Activated naive CD4-positive, alpha-beta T cell treated with anti-CD3 and anti-CD28 coated beads, Interleukin-2, amount 50 U/mL, for 24 hours (primary cell): ENCODE measurements at regions not wholly inside any gene's neighbourhood (a gene's known extent, or its start where the extent isn't known, plus 50 kb on each side); places are given as distances from the start of the nearest gene placed in this dataset.
"Not testable (repeated sequence)": the region's sequence is repeated elsewhere in the genome, so short reads cannot be mapped to it uniquely, and the experiment has no call there.

Experiments
- H3K27ac Mint-ChIP-seq: one replicate; pipeline ENCODE4 v1.8.0; 2021; ENCODE audit warnings: mild to moderate bottlenecking, mixed read lengths
- H3K27me3 Mint-ChIP-seq: one replicate; pipeline ENCODE4 v1.8.0; 2021; ENCODE audit warnings: mixed read lengths
- H3K36me3 Mint-ChIP-seq: one replicate; pipeline ENCODE4 v1.8.0; 2021; ENCODE audit warnings: mixed read lengths
- H3K4me1 Mint-ChIP-seq: one replicate; pipeline ENCODE4 v1.8.0; 2021; ENCODE audit warnings: mixed read lengths
- H3K4me3 Mint-ChIP-seq: one replicate; pipeline ENCODE4 v1.8.0; 2021; ENCODE audit warnings: mild to moderate bottlenecking, mixed read lengths
- H3K9me3 Mint-ChIP-seq: one replicate; pipeline ENCODE4 v1.8.0; 2021; ENCODE audit warnings: mixed read lengths

GRCh38 chr13:80510686-80511085 is 169.8 kb upstream of the SPRY2 start:
- no peaks in the 10 kb centered on the region for H3K27me3 Mint-ChIP-seq
- H3K27ac Mint-ChIP-seq, result no peak overlapping the region
- H3K9me3 Mint-ChIP-seq, result peaks cover 5% of the 10 kb centered on the region
- no peaks in the 10 kb centered on the region for H3K4me1 Mint-ChIP-seq
- H3K36me3 Mint-ChIP-seq, result no peaks in the 10 kb centered on the region
- H3K4me3 Mint-ChIP-seq, result no peak overlapping the region

GRCh38 chr13:80509264-80509663 is 168.3 kb upstream of the SPRY2 start:
- H3K4me3 Mint-ChIP-seq, result no peak overlapping the region
- no peak overlapping the region for H3K27ac Mint-ChIP-seq
- no peaks in the 10 kb centered on the region for H3K4me1 Mint-ChIP-seq
- no peaks in the 10 kb centered on the region for H3K27me3 Mint-ChIP-seq
- H3K9me3 Mint-ChIP-seq, result peaks cover 10% of the 10 kb centered on the region
- H3K36me3 Mint-ChIP-seq, result no peaks in the 10 kb centered on the region

GRCh38 chr13:80508031-80508430 is 167.1 kb upstream of the SPRY2 start:
- Mint-ChIP-seq H3K27ac (no peak overlapping the region), H3K4me3 (no peak overlapping the region), H3K9me3 (peaks cover 10% of the 10 kb centered on the region), H3K4me1 (no peaks in the 10 kb centered on the region), H3K27me3 (no peaks in the 10 kb centered on the region), H3K36me3 (no peaks in the 10 kb centered on the region)

GRCh38 chr13:80504453-80504852 is 163.5 kb upstream of the SPRY2 start:
- Mint-ChIP-seq H3K27me3 (no peaks in the 10 kb centered on the region), H3K4me3 (no peak overlapping the region), H3K36me3 (no peaks in the 10 kb centered on the region), H3K27ac (no peak overlapping the region), H3K4me1 (no peaks in the 10 kb centered on the region), H3K9me3 (peaks cover 15% of the 10 kb centered on the region)

- Mint-ChIP-seq H3K4me3 (no peak overlapping the region), H3K9me3 (peaks cover 10% of the 10 kb centered on the region), H3K27me3 (no peaks in the 10 kb centered on the region), H3K27ac (no peak overlapping the region), H3K36me3 (no peaks in the 10 kb centered on the region), H3K4me1 (no peaks in the 10 kb centered on the region)
These were observed 161.4 kb upstream of the SPRY2 start for GRCh38 chr13:80502359-80502758.

- peaks cover 10% of the 10 kb centered on the region for H3K9me3 Mint-ChIP-seq
- H3K4me3 Mint-ChIP-seq, result no peak overlapping the region
- no peak overlapping the region for H3K27ac Mint-ChIP-seq
- H3K27me3 Mint-ChIP-seq, result no peaks in the 10 kb centered on the region
- no peaks in the 10 kb centered on the region for H3K36me3 Mint-ChIP-seq
- H3K4me1 Mint-ChIP-seq, result no peaks in the 10 kb centered on the region
These were observed 160.6 kb upstream of the SPRY2 start for GRCh38 chr13:80501556-80501955.

- Mint-ChIP-seq H3K27me3 (no peaks in the 10 kb centered on the region), H3K9me3 (peaks cover 10% of the 10 kb centered on the region), H3K4me1 (no peaks in the 10 kb centered on the region), H3K36me3 (no peaks in the 10 kb centered on the region), H3K4me3 (no peak overlapping the region), H3K27ac (no peak overlapping the region)
These were observed 158.8 kb upstream of the SPRY2 start for GRCh38 chr13:80499536-80500290.

GRCh38 chr13:80498433-80498832 is 157.5 kb upstream of the SPRY2 start:
- no peak overlapping the region for H3K27ac Mint-ChIP-seq
- H3K36me3 Mint-ChIP-seq, result no peaks in the 10 kb centered on the region
- peaks cover 15% of the 10 kb centered on the region for H3K9me3 Mint-ChIP-seq

GRCh38 chr13:80497978-80498377 is 157.1 kb upstream of the SPRY2 start:
- Mint-ChIP-seq H3K9me3 (peaks cover 15% of the 10 kb centered on the region), H3K27ac (no peak overlapping the region), H3K36me3 (no peaks in the 10 kb centered on the region), H3K27me3 (no peaks in the 10 kb centered on the region), H3K4me3 (no peak overlapping the region), H3K4me1 (no peaks in the 10 kb centered on the region)

More at GRCh38 chr13:80498433-80498832, 157.5 kb upstream of the SPRY2 start:
- Mint-ChIP-seq H3K4me3 (no peak overlapping the region), H3K4me1 (no peaks in the 10 kb centered on the region), H3K27me3 (no peaks in the 10 kb centered on the region)

GRCh38 chr13:80497439-80497838 is 156.5 kb upstream of the SPRY2 start:
- H3K27me3 Mint-ChIP-seq, result no peaks in the 10 kb centered on the region
- H3K27ac Mint-ChIP-seq, result no peak overlapping the region
- no peak overlapping the region for H3K4me3 Mint-ChIP-seq
- H3K9me3 Mint-ChIP-seq, result peaks cover 15% of the 10 kb centered on the region
- no peaks in the 10 kb centered on the region for H3K36me3 Mint-ChIP-seq
- H3K4me1 Mint-ChIP-seq, result no peaks in the 10 kb centered on the region

- no peaks in the 10 kb centered on the region for H3K27me3 Mint-ChIP-seq
- no peaks in the 10 kb centered on the region for H3K36me3 Mint-ChIP-seq
- no peak overlapping the region for H3K27ac Mint-ChIP-seq
- H3K9me3 Mint-ChIP-seq, result peaks cover 15% of the 10 kb centered on the region
- H3K4me3 Mint-ChIP-seq, result no peak overlapping the region
- no peaks in the 10 kb centered on the region for H3K4me1 Mint-ChIP-seq
These were observed 155.9 kb upstream of the SPRY2 start for GRCh38 chr13:80496721-80497397.

GRCh38 chr13:80490491-80490943 is 149.6 kb upstream of the SPRY2 start:
- not testable (repeated sequence) for H3K36me3 Mint-ChIP-seq, H3K4me1 Mint-ChIP-seq, H3K27me3 Mint-ChIP-seq

GRCh38 chr13:80486402-80486801 is 145.5 kb upstream of the SPRY2 start:
- no peaks in the 10 kb centered on the region for H3K4me1 Mint-ChIP-seq
- no peaks in the 10 kb centered on the region for H3K27me3 Mint-ChIP-seq
- peaks cover 4% of the 10 kb centered on the region for H3K9me3 Mint-ChIP-seq
- H3K4me3 Mint-ChIP-seq, result no peak overlapping the region
- H3K27ac Mint-ChIP-seq, result no peak overlapping the region
- H3K36me3 Mint-ChIP-seq, result no peaks in the 10 kb centered on the region

More at GRCh38 chr13:80490491-80490943, 149.6 kb upstream of the SPRY2 start:
- H3K9me3 Mint-ChIP-seq, result peaks cover 14% of the 10 kb centered on the region
- not testable (repeated sequence) for H3K4me3 Mint-ChIP-seq, H3K27ac Mint-ChIP-seq

- no peaks in the 10 kb centered on the region for H3K36me3 Mint-ChIP-seq
- H3K4me3 Mint-ChIP-seq, result no peak overlapping the region
These were observed 142.2 kb upstream of the SPRY2 start for GRCh38 chr13:80483157-80483556.

GRCh38 chr13:80481588-80481987 is 140.7 kb upstream of the SPRY2 start:
- Mint-ChIP-seq H3K36me3 (no peaks in the 10 kb centered on the region), H3K27ac (no peak overlapping the region), H3K27me3 (no peaks in the 10 kb centered on the region), H3K4me1 (no peaks in the 10 kb centered on the region), H3K9me3 (no peaks in the 10 kb centered on the region), H3K4me3 (no peak overlapping the region)

More at GRCh38 chr13:80483157-80483556, 142.2 kb upstream of the SPRY2 start:
- no peak overlapping the region for H3K27ac Mint-ChIP-seq
- no peaks in the 10 kb centered on the region for H3K27me3 Mint-ChIP-seq
- H3K9me3 Mint-ChIP-seq, result peaks cover 4% of the 10 kb centered on the region
- H3K4me1 Mint-ChIP-seq, result no peaks in the 10 kb centered on the region

- Mint-ChIP-seq H3K4me1 (no peaks in the 10 kb centered on the region), H3K36me3 (no peaks in the 10 kb centered on the region), H3K9me3 (no peaks in the 10 kb centered on the region), H3K27ac (no peak overlapping the region), H3K4me3 (no peak overlapping the region), H3K27me3 (no peaks in the 10 kb centered on the region)
These were observed 136.9 kb upstream of the SPRY2 start for GRCh38 chr13:80477661-80478443.
